ENCODE measurements at regions not wholly inside any gene's neighbourhood (a gene's known extent, or its start where the extent isn't known, plus 50 kb on each side); places are given as distances from the start of the nearest gene placed in this dataset.
"Not testable (repeated sequence)": the region's sequence is repeated elsewhere in the genome, so short reads cannot be mapped to it uniquely, and the experiment has no call there.

GRCh38 chr15:22665059-22665702, 121.3 kb upstream of the NIPA1 start:
- peak; percentile 5 for DNase-seq (ENCODE audit: low read depth)

- not testable (repeated sequence) for DNase-seq (ENCODE audit: low read depth)
These were observed 120.7 kb upstream of the NIPA1 start for GRCh38 chr15:22665711-22666110.

GRCh38 chr15:22684786-22685185, 101.7 kb upstream of the NIPA1 start:
- not testable (repeated sequence) for DNase-seq (ENCODE audit: low read depth)

GRCh38 chr15:22699881-22700280, 86.6 kb upstream of the NIPA1 start:
- peak; percentile 3 for DNase-seq (ENCODE audit: low read depth)

- DNase-seq (ENCODE audit: low read depth): not testable (repeated sequence)
These were observed 75.6 kb upstream of the NIPA1 start for GRCh38 chr15:22710831-22711341.

GRCh38 chr15:22713933-22714332, 72.5 kb upstream of the NIPA1 start:
- DNase-seq (ENCODE audit: low read depth): not testable (repeated sequence)

- not testable (repeated sequence) for DNase-seq (ENCODE audit: low read depth)
These were observed 71.9 kb upstream of the NIPA1 start for GRCh38 chr15:22714358-22715132.

- not testable (repeated sequence) for DNase-seq (ENCODE audit: low read depth)
These were observed 71.2 kb upstream of the NIPA1 start for GRCh38 chr15:22715133-22715845.

GRCh38 chr15:22719980-22720379, 66.5 kb upstream of the NIPA1 start:
- DNase-seq (ENCODE audit: low read depth): peak; percentile 0

GRCh38 chr15:22726104-22726503, 60.3 kb upstream of the NIPA1 start:
- DNase-seq (ENCODE audit: low read depth): not testable (repeated sequence)

GRCh38 chr15:22735067-22735466, 51.4 kb upstream of the NIPA1 start:
- not testable (repeated sequence) for DNase-seq (ENCODE audit: low read depth)

- no peak for DNase-seq (ENCODE audit: low read depth)
These were observed 50.7 kb upstream of the NIPA1 start for GRCh38 chr15:22735781-22736180.

- not testable (repeated sequence) for DNase-seq (ENCODE audit: low read depth)
These were observed 50.2 kb upstream of the NIPA1 start for GRCh38 chr15:22736200-22736599.

Measured in myocyte (in vitro differentiated cells).